Activated CD4-positive, CD25-positive, alpha-beta regulatory T cell treated with anti-CD3 and anti-CD28 coated beads, Interleukin-2, amount 50 U/mL, for 16 hours (primary cell): ENCODE measurements at regions not wholly inside any gene's neighbourhood (a gene's known extent, or its start where the extent isn't known, plus 50 kb on each side); places are given as distances from the start of the nearest gene placed in this dataset.

Source experiments
- DNase-seq: peaks from one replicate; pipeline ENCODE4 v3.0.0-alpha.2; 2020; ENCODE audit warnings: low read depth, low spot score

DNA sequence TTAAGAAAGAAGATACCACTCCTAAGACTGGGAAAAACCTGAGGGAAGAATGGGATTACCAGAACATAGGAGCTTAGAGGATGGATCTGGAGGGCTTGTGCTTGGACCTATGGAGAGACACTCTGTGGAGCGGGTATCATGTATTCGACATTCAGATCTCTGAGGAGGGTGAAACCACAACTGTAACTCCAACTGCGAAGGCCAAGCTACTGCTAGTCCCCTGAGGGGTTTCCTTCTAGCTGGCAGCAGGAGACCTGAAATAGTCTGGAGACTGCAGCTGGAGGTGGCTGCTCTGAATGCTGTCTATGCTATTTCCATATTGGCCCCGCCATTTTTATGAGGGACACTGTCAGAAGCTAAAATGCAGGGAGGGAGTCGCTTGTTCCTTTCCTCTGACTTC is 462.3 kb downstream of the PTPRC start:
- no peak for DNase-seq

DNA sequence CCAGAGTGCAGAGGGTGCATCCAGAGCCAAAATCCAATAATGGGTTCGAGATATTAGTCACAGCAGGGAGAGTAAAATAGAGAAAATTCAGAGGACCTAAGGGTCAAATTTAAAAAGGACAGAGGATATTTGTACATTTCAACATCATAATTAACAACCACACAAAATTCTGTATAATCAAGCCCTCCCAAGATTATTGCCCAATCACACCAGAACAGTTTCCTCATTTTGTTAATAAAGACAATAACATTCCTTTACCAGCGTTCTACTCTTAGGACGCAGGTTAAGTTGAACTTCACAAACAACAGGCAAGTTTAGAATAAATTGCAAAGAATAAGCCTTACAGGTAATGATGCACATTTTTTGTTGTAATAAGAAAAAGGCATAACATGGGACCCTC is 462.8 kb downstream of the PTPRC start:
- no peak for DNase-seq

DNA sequence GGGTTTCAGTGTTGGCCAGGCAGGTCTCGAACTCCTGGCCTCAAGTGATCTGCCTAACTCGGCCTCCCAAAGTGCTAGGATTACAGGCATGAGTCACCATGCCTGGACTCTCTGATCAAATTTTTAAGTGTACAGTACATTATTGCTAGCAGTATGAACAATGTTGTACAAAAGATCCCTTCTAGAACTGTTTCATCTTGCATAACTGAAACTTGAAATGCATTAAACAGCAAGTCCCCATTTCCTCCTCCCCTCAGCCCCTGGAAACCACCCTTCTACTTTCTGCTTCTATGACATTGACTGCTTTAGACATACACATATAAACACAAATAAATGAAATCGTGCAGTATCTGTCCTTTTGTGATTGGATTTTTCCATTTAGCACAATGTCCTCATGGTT is 463.4 kb downstream of the PTPRC start:
- no peak for DNase-seq

DNA sequence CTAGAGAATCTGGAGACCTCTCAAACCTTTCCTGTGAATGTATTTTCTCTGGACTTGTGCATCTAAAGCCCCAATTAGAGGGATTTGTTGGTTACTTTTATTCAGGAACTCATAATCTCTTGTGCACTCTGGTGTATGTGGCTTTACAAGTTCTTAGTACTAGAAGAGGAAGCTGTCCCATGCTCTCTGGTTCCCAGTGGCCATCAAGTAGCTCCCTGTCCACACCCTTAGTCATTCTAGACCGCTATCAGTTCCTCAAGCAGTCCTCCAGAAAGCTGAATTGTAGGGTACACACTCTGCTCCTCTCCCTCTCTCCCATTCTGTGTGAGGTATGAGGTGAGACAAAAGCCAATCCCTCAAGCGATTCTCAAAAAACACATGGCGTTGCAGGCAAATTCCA is 470.3 kb downstream of the PTPRC start:
- DNase-seq: no peak

DNA sequence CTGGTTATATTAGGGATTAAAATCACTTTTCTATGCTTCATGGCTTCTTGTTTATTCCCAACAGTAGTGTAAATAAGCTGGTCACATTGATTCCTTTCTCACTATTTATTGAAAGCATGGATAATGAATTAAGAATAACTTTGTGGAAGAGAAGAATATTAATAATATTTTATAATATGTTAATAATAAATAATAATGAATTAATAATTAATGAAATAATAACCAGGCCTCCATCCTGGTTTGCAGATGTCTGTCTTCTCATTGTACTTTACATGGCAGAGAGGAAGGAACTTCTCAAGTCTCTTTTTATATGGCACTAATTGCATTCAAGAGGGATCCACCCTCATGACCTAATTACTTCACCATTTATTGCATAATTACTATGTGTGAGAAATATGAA is 473.5 kb downstream of the PTPRC start:
- DNase-seq: no peak

DNA sequence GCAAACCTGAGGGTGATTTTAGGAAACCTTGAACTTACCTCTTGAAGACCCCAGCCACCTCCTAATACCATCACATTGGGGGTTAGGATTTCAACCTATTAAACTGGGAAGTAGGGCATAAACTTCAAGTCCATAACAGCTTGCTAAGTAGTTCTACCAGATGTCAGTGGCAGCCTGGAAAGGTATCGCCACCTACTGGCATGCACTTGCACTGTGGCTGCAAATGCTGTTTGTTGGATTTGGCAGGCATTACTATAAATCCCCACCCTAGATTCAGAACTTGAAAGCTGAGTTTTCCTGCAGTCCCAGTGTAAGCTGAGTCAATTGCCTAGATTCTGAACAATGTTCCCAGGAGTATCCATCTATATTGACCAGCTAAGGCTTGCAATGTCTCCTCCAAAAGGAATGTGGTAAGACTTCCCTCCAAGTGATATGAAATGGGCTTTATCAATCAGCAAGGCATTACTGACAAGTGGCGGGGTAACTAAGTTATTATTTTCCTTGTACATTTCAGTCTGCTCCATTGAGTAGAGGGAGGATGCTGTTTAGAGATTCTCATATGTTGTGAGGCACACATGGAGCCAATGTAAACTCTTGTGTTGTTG is 474.5 kb downstream of the PTPRC start:
- DNase-seq: peak; percentile 32

DNA sequence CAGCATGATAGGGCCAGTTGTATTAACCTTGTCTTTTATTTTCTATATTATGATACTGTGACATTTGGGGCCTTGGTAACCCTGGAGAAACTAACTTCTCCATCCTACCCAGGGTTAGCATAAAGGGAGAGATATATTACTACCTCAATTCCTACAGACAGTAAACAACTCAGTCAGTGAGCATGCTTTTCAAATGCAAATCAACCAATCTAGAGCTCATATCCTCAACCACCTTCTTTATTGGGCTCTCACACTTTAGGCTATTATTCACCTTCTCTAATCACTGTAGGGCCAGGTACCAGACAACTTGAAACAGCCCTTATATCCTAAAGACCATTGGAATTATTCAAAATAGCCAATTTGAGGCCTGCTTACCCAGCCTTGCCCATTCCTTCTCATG is 477.6 kb downstream of the PTPRC start:
- no peak for DNase-seq

DNA sequence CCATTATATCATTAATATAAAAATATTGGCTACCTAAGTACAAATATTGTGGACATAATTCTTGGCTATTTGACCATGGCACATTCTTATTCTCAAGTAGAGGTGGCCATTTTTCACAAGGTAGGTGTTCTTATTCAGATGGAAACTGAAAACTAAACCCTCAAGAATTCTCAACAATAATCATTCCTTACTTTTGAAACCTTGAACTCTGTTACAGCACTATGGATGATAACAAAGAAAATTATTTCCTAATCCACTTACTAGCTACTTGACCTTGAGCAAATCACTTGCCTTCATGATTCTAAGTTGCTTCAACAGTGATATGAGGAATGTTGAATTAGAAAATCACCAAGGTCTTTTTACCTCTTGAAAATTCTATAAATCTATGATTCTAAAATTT is 482.2 kb downstream of the PTPRC start:
- DNase-seq: no peak

DNA sequence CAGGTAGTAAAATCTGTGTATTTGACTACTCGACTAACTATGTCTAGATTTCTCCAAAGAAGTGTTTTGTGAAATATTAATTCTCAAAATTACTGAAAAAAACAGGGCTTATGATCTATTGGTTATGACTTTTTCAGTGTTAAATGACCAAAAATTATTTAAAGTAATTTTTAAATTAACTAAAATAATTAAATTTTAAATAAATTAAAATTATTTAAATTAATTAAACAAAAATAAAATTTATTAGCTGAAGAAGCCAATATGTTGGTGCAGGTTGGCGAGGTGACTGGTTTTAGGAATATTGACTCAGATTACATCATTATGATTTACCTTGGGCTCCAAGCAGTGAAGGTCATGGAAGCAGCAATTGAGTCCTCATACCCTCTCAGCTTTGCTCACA is 483.2 kb downstream of the PTPRC start:
- no peak for DNase-seq

DNA sequence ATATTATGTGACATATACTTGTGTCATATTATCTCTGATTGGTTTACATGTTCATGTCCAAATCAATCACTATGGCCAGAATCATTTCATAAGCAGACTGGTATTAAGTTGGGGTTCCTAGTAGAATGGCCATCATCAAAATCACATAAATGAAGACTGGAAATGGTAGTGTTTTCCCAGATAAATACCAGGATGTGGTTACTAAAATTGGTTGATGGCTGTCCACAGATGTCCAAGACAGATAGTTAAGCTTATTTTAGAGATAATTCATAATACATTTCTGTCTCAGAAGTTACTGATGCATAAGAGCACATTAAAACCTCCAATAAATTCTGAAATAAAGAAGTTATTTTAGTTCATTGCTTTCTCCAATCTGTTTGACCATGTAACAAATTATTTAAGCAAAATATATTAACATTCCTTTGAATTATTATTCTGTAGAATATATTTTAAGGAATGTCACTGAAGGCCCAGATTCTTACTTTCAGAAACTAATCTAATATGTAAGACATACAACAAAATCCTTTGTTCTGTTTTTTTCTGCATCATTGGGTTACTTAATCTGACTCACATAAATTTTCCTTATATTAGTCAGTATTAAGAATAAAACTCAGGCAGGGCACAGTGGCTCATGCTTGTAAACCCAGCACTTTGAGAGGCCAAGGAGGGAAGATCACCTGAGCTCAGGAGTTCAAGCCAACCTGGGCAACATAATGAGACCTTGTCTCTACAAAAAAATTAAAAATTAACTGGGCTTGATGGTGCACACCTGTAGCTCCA is 483.9 kb downstream of the PTPRC start:
- no peak for DNase-seq

DNA sequence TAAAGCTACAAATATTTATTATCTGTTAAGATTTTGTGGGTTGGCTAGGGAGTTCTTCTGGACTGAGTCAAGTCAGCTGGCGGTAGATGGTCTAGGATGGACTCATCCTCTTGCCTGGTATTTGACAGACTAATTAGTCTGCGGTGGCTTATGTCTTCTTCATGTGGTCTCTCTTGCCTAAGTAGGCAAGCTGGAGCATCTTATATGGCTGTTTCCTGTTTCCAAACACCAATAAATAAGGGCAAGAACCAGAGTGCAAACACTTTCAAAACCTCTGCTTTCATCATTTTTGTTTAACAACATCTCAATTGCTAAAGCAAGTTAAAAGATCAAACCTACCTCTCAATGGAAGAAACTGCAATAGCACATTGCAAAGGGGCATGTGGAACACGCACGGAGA is 484.8 kb downstream of the PTPRC start:
- no peak for DNase-seq

DNA sequence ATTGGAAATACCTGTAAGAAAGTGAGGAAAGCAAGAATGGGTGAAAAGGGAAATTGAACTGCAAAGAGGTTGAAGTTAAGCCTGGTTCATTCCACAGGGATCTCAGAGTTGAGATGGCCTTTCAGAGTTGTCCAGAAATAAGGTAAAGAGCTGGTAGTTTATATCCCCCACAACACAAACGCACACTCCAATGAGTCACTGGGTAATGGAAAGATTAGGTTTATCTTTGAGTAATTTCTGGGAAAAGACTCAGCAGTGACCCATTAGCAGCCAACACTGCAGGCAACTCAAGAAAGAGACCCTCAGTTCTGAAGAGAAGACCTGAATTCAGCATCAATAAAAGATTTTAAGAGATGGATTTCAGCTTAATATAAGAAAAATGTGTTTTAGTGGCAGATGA is 485.5 kb downstream of the PTPRC start:
- no peak for DNase-seq

DNA sequence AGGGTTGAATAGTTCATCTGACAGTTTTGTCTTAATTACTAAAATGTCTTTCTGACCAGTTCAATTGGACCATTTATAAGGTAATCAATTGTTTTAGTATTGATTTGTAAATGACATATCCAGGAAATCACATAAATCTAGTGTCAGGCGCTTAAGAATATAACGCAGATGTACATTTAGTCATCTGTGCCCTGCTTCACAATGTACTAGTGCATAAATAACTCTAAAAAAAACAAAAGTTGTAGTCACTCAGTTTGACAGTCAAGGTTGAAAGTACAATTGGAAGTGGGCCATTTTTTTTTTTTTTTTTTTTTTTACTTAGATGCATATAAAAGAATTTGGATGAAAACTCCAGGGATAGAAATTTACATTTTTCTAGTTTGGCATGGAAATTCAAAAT is 490.4 kb downstream of the PTPRC start:
- DNase-seq: no peak

DNA sequence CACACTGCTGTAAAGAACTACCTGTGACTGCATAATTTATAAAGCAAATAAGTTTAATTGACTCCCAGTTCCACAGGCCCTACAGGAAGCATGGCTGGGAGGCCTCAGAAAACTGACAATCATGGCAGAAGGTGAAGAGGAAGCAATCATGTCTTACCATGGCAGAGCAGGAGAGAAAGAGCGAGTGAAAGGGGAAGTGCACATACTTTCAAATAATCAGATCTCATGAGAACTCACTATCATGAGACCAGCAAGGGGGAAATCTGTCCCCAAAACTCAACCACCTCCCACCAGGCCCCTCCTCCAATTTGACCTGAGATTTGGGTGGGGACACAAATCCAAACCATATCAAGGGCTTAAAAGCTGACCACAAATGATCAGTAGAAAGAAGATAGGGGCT is 493.2 kb downstream of the PTPRC start:
- DNase-seq: no peak

DNA sequence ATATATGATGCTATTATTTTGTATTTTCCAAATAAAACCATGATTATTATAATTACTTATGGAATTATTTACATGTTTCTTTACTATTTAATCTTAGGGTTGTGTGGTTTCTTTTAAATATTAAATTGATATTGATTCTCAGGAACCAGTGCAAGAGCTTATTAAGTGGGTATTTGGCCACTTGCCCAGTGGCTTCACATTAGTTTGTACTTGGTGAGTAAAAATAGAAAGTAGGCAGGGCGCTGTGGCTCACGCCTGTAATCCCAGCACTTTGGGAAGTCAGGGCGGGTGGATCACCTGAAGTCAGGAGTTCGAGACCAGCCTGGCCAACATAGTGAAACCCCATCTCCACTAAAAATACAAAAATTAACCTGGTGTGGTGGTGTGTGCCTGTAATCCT is 497.1 kb downstream of the PTPRC start:
- no peak for DNase-seq

DNA sequence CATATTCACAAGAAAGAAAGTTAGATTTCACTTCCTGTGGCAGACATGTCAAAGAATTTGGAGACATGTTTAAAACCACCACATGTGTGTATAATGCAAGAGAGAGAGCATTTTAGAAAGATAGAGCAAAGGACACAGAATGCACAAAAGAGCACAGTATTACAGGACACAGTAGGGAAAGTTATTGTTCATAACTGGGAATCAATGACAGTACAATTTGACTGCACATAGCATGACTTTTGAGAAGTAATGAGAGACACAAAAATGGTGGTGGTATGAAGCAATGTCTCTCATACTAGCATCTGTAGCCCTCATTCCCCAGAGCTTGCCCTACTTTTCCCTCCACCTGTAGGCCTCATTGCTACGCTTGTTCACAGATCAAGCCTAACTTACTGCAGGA is 499.2 kb downstream of the PTPRC start:
- DNase-seq: no peak

DNA sequence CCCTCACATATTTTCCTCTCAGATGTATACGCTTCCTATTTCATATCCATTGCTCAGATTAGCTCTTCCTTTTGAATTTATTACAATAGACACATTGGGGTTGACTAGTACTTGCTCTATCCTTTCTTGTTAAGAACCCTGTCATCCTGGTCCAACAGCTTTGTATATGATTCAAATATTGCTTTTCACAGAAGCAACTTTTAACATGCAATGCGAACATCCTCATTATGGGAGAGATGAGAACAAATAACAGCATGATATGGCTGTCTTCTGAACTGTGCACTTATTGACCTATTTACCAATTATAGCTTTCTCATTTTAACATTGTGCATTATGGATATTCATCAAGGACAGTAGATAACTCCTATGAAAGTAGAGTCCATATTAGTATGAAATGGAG is 510.8 kb downstream of the PTPRC start:
- DNase-seq: no peak

DNA sequence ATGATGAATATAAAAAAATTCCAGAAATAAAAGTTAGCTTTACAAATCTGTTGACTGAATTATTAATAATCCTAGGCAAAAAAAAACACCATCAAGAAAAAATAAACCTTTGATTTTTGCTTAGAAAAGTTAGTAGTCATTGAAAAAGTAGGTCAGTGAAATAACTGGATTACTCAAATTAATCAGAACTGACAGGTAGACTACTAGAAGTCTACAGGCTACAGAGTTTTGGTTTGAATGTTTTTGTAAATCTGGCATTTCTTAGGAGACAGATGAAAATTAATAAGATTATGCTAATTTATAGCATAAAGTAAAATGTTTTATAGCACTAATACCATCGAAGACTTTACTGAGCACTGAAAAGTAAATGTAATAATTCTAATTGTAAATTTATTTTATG is 511.9 kb downstream of the PTPRC start:
- no peak for DNase-seq

DNA sequence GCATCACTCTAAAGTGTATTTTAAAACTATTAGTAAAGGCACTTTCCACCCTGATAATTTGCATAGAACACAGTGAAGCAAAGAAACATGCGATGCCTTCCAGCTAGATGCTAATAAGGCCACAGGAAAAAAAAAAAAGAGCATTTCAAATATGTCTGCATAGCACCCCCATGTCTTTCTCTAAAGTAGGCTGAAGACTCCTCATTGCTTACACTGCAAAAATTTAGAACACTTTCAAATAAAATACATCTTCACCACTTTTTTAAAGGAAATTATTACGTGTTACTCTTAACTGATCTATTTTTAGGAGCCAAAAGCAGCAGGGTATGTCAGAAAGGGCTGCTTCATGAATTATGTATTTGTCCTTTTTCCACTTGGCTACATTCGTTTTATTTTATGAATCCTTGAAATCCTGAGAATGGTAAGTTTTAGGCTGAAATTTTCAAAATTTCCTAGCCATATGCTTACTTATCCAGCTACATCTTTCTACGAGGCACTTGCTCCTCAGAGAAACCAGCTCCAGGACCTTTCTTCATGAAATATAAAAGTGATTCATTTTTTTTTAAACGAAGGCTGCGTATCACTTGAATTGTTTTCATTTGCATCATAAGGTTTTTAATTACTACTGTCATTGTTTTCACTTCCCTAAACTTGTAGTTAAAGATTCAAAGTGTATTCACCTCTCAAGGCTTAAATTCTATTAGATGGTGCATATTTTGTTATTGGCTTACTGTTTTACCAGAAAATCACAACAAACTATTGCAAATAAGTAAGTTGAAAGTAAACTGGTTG is 513.0 kb downstream of the PTPRC start:
- DNase-seq: no peak

DNA sequence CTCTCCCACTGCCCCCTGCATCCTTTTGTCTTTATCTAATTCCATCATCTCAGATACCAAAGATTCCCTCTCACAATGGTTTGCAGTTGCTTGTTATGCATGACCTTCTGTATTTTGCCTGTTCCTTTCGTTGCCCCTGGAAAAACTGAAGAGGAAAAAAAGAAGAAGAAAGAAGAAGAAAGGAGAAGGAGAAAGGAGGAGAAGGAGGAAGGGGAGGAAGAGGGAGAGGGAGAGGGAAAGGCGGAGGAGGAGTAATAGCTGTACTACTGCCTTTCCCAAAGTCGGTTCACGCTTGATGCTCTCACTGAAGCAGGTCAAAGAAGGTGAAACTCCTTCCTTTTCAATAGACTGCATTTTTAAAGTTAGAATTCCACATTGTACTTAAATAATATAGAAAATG is 513.8 kb downstream of the PTPRC start:
- no peak for DNase-seq

DNA sequence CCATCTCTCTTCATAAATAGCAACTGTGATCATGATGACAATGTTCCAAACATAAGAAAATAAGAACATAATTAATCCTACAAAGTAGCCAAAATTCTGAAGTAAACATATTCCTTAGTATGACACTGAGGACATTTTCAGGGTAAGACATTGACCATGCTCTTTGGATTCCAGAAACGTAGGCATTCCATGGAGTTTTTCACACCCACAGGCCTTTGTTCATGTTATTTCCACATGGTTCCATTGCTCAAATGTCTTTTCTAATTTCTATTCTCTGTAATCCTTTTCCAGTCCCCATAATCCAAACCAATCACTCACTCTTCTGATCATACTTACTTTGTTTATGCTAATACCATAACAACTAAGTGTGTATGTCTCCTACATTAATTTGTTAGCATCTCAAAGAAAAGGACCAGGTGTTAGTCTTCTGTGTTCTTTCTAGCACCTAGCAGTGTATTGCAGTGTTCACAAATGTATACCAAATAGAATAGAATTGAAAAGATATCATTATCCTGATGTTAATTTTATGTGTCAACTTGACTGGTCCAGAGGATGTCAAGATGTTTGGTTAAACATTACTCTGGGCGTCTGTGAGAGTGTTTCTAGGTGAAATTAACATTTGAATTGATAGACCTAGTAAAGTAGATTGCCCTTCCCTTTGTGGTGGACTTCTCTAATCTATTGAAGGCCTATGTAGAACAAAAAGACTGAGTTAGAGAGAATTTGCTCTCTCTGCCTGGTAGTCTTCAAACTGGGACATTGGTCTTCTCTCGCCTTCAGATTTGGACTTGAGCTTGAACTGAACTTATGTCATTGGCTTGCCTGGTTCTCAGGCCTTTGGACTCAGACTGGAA is 516.6 kb downstream of the PTPRC start:
- no peak for DNase-seq

DNA sequence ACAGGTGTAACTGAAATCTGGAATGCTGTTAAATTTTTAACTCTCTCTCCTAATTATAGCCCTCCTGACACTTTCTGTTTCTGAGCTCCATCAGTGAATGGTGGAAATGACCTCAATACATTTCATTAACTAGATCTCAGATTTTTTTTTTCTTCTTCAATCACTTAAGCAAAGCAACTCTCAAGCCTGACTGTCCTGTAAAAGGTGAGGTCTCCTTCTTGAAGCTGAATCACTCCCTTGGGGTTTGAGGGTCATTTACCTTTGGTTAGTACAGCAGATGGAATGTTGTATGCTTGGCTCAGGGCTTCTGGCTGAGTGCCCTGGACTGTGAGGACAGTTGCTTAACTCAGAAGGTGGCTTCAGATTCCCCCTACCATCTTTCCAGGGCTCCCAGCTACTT is 518.7 kb downstream of the PTPRC start:
- no peak for DNase-seq
